ENCODE measurements at regions not wholly inside any gene's neighbourhood (a gene's known extent, or its start where the extent isn't known, plus 50 kb on each side); places are given as distances from the start of the nearest gene placed in this dataset.
"Not testable (repeated sequence)": the region's sequence is repeated elsewhere in the genome, so short reads cannot be mapped to it uniquely, and the experiment has no call there.

- DNase-seq (ENCODE audit: insufficient read length, low spot score) (no peak), FAIRE-seq (no peak)
- TF ChIP-seq SPI1 (IDR thresholded peaks at IDR 0.05; ENCODE audit: low read depth, low read length) (no peak), TAF1 (IDR thresholded peaks at IDR 0.05; ENCODE audit: low read depth, low read length) (no peak), POLR2A (IDR thresholded peaks at IDR 0.05; ENCODE audit: low read depth, low read length) (no peak), POLR2AphosphoS5 (IDR thresholded peaks at IDR 0.05; ENCODE audit: low read depth, low read length) (no peak), POU2F2 (IDR thresholded peaks at IDR 0.05; ENCODE audit: low read depth, low read length) (no peak), PAX5 (IDR thresholded peaks at IDR 0.05; ENCODE audit: insufficient read depth, low read length, severe bottlenecking) (no peak)
These were observed 93.8 kb downstream of the C21orf91 start for GRCh38 chr21:17725339-17725738.

GRCh38 chr21:17712887-17713286, 100.2 kb upstream of the BTG3 start:
- TF ChIP-seq SPI1 (IDR thresholded peaks at IDR 0.05; ENCODE audit: low read depth, low read length) (no peak), POLR2AphosphoS5 (IDR thresholded peaks at IDR 0.05; ENCODE audit: low read depth, low read length) (no peak), POU2F2 (IDR thresholded peaks at IDR 0.05; ENCODE audit: low read depth, low read length) (no peak), POLR2A (IDR thresholded peaks at IDR 0.05; ENCODE audit: low read depth, low read length) (no peak), PAX5 (IDR thresholded peaks at IDR 0.05; ENCODE audit: insufficient read depth, low read length, severe bottlenecking) (no peak), TAF1 (IDR thresholded peaks at IDR 0.05; ENCODE audit: low read depth, low read length) (no peak)
- FAIRE-seq (no peak), DNase-seq (ENCODE audit: insufficient read length, low spot score) (no peak)

GRCh38 chr21:17711896-17712295, 99.2 kb upstream of the BTG3 start:
- FAIRE-seq (no peak), DNase-seq (ENCODE audit: insufficient read length, low spot score) (no peak)
- no peak for TF ChIP-seq SPI1 (IDR thresholded peaks at IDR 0.05; ENCODE audit: low read depth, low read length)
- no peak for TF ChIP-seq POLR2AphosphoS5 (IDR thresholded peaks at IDR 0.05; ENCODE audit: low read depth, low read length)
- TF ChIP-seq POU2F2 (IDR thresholded peaks at IDR 0.05; ENCODE audit: low read depth, low read length) = no peak
- no peak for TF ChIP-seq PAX5 (IDR thresholded peaks at IDR 0.05; ENCODE audit: insufficient read depth, low read length, severe bottlenecking)
- TF ChIP-seq TAF1 (IDR thresholded peaks at IDR 0.05; ENCODE audit: low read depth, low read length) = no peak
- TF ChIP-seq POLR2A (IDR thresholded peaks at IDR 0.05; ENCODE audit: low read depth, low read length) = no peak

- no peak for FAIRE-seq
- no peak for DNase-seq (ENCODE audit: insufficient read length, low spot score)
- TF ChIP-seq POLR2A (IDR thresholded peaks at IDR 0.05; ENCODE audit: low read depth, low read length) = no peak
- no peak for TF ChIP-seq TAF1 (IDR thresholded peaks at IDR 0.05; ENCODE audit: low read depth, low read length)
- no peak for TF ChIP-seq SPI1 (IDR thresholded peaks at IDR 0.05; ENCODE audit: low read depth, low read length)
- TF ChIP-seq PAX5 (IDR thresholded peaks at IDR 0.05; ENCODE audit: insufficient read depth, low read length, severe bottlenecking) = no peak
- no peak for TF ChIP-seq POLR2AphosphoS5 (IDR thresholded peaks at IDR 0.05; ENCODE audit: low read depth, low read length)
- TF ChIP-seq POU2F2 (IDR thresholded peaks at IDR 0.05; ENCODE audit: low read depth, low read length) = no peak
These were observed 96.5 kb upstream of the BTG3 start for GRCh38 chr21:17709266-17709611.

GRCh38 chr21:17708522-17709265, 96.0 kb upstream of the BTG3 start:
- FAIRE-seq (peak; percentile 35), DNase-seq (ENCODE audit: insufficient read length, low spot score) (no peak)

GRCh38 chr21:17699524-17700189, 87.0 kb upstream of the BTG3 start:
- DNase-seq (ENCODE audit: insufficient read length, low spot score) (no peak), FAIRE-seq (no peak)
- TF ChIP-seq POLR2A (IDR thresholded peaks at IDR 0.05; ENCODE audit: low read depth, low read length) = no peak
- no peak for TF ChIP-seq TAF1 (IDR thresholded peaks at IDR 0.05; ENCODE audit: low read depth, low read length)
- no peak for TF ChIP-seq POLR2AphosphoS5 (IDR thresholded peaks at IDR 0.05; ENCODE audit: low read depth, low read length)
- no peak for TF ChIP-seq PAX5 (IDR thresholded peaks at IDR 0.05; ENCODE audit: insufficient read depth, low read length, severe bottlenecking)

More at GRCh38 chr21:17708522-17709265, 96.0 kb upstream of the BTG3 start:
- TF ChIP-seq SPI1 (IDR thresholded peaks at IDR 0.05; ENCODE audit: low read depth, low read length) = no peak
- TF ChIP-seq POLR2A (IDR thresholded peaks at IDR 0.05; ENCODE audit: low read depth, low read length) = no peak
- TF ChIP-seq TAF1 (IDR thresholded peaks at IDR 0.05; ENCODE audit: low read depth, low read length) = no peak
- TF ChIP-seq POU2F2 (IDR thresholded peaks at IDR 0.05; ENCODE audit: low read depth, low read length) = no peak
- TF ChIP-seq PAX5 (IDR thresholded peaks at IDR 0.05; ENCODE audit: insufficient read depth, low read length, severe bottlenecking) = no peak
- no peak for TF ChIP-seq POLR2AphosphoS5 (IDR thresholded peaks at IDR 0.05; ENCODE audit: low read depth, low read length)

- FAIRE-seq (no peak), DNase-seq (ENCODE audit: insufficient read length, low spot score) (no peak)
- TF ChIP-seq SPI1 (IDR thresholded peaks at IDR 0.05; ENCODE audit: low read depth, low read length) (no peak), PAX5 (IDR thresholded peaks at IDR 0.05; ENCODE audit: insufficient read depth, low read length, severe bottlenecking) (no peak), POU2F2 (IDR thresholded peaks at IDR 0.05; ENCODE audit: low read depth, low read length) (no peak), POLR2AphosphoS5 (IDR thresholded peaks at IDR 0.05; ENCODE audit: low read depth, low read length) (no peak), POLR2A (IDR thresholded peaks at IDR 0.05; ENCODE audit: low read depth, low read length) (no peak), TAF1 (IDR thresholded peaks at IDR 0.05; ENCODE audit: low read depth, low read length) (no peak)
These were observed 84.8 kb upstream of the BTG3 start for GRCh38 chr21:17697473-17697872.

GRCh38 chr21:17694416-17694815, 81.7 kb upstream of the BTG3 start:
- FAIRE-seq; DNase-seq (ENCODE audit: insufficient read length, low spot score): not testable (repeated sequence)

- FAIRE-seq = no peak
- DNase-seq (ENCODE audit: insufficient read length, low spot score) = no peak
- no peak for TF ChIP-seq POLR2A (IDR thresholded peaks at IDR 0.05; ENCODE audit: low read depth, low read length)
- no peak for TF ChIP-seq POLR2AphosphoS5 (IDR thresholded peaks at IDR 0.05; ENCODE audit: low read depth, low read length)
- no peak for TF ChIP-seq PAX5 (IDR thresholded peaks at IDR 0.05; ENCODE audit: insufficient read depth, low read length, severe bottlenecking)
- TF ChIP-seq TAF1 (IDR thresholded peaks at IDR 0.05; ENCODE audit: low read depth, low read length) = no peak
- no peak for TF ChIP-seq SPI1 (IDR thresholded peaks at IDR 0.05; ENCODE audit: low read depth, low read length)
- TF ChIP-seq POU2F2 (IDR thresholded peaks at IDR 0.05; ENCODE audit: low read depth, low read length) = no peak
These were observed 81.1 kb upstream of the BTG3 start for GRCh38 chr21:17693801-17694200.

- DNase-seq (ENCODE audit: insufficient read length, low spot score) (no peak), FAIRE-seq (no peak)
- no peak for TF ChIP-seq PAX5 (IDR thresholded peaks at IDR 0.05; ENCODE audit: insufficient read depth, low read length, severe bottlenecking)
- no peak for TF ChIP-seq POLR2A (IDR thresholded peaks at IDR 0.05; ENCODE audit: low read depth, low read length)
- TF ChIP-seq POLR2AphosphoS5 (IDR thresholded peaks at IDR 0.05; ENCODE audit: low read depth, low read length) = no peak
- TF ChIP-seq TAF1 (IDR thresholded peaks at IDR 0.05; ENCODE audit: low read depth, low read length) = no peak
- TF ChIP-seq POU2F2 (IDR thresholded peaks at IDR 0.05; ENCODE audit: low read depth, low read length) = no peak
- no peak for TF ChIP-seq SPI1 (IDR thresholded peaks at IDR 0.05; ENCODE audit: low read depth, low read length)
These were observed 77.4 kb upstream of the BTG3 start for GRCh38 chr21:17690078-17690494.
